PC-3 (cell line): ENCODE measurements at regions not wholly inside any gene's neighbourhood (a gene's known extent, or its start where the extent isn't known, plus 50 kb on each side); places are given as distances from the start of the nearest gene placed in this dataset.

Experiments
- ATAC-seq: fragments of 200-7000 bp; cut with Tn5 transposase; 2 replicates; pipeline ENCODE4 v1.9.1; 2020; ENCODE audit warnings: mild to moderate bottlenecking, moderate library complexity
- BruUV-seq: library from RNA; stranded (reverse); fragments of 400-500 nt; replicated peaks from 2 replicates; lab custom pipeline; 2021; lab: Mats Ljungman, UMichigan
- CTCF ChIA-PET: fragments of 300-600 bp; sonication (Branson Sonifier 250); formaldehyde crosslinking; loops from one replicate; lab custom pipeline; 2022; ENCODE audit warnings: antibody characterized with exemption; lab: Charles Lee
- POLR2A ChIA-PET: fragments of 300-600 bp; sonication (Branson Sonifier 250); formaldehyde crosslinking; loops from one replicate; lab custom pipeline; 2022; ENCODE audit warnings: antibody characterized with exemption; ENCODE audit not compliant: unreplicated experiment; lab: Charles Lee
- DNase-seq: peaks from one replicate; pipeline ENCODE4 v3.0.0-alpha.2; 2015
- H2AFZ ChIP-seq: fragments of 300-600 bp; sonication (generic); 2 replicates; pipeline ENCODE4 v1.6.0; 2016; ENCODE audit warnings: antibody characterized with exemption, low read length
- H3F3A ChIP-seq: fragments of 300-600 bp; sonication (generic); one replicate; pipeline ENCODE4 v1.6.0; 2017; ENCODE audit warnings: antibody characterized with exemption, low read length, control low read depth, mild to moderate bottlenecking; ENCODE audit not compliant: unreplicated experiment
- H3K27ac ChIP-seq: fragments of 300-600 bp; sonication (generic); 2 replicates; pipeline ENCODE4 v1.5.1; 2016; ENCODE audit warnings: mild to moderate bottlenecking, low read length
- H3K27me3 ChIP-seq: fragments of 300-600 bp; sonication (generic); 2 replicates; pipeline ENCODE4 v1.6.1; 2016; ENCODE audit warnings: low read length, mixed read lengths
- H3K36me3 ChIP-seq: fragments of 300-600 bp; sonication (generic); 2 replicates; pipeline ENCODE4 v1.6.1; 2016; ENCODE audit warnings: low read depth, mixed run types, low read length, mixed read lengths
- H3K4me1 ChIP-seq: fragments of 300-600 bp; sonication (generic); 2 replicates; pipeline ENCODE4 v1.5.1; 2016; ENCODE audit warnings: low read length; ENCODE audit not compliant: insufficient read depth
- H3K4me2 ChIP-seq: fragments of 300-600 bp; sonication (generic); 2 replicates; pipeline ENCODE4 v1.6.0; 2016; ENCODE audit warnings: low read length
- H3K4me3 ChIP-seq: fragments of 300-600 bp; sonication (generic); 2 replicates; pipeline ENCODE4 v1.5.1; 2016; ENCODE audit warnings: mild to moderate bottlenecking, low read length, mixed read lengths
- H3K79me2 ChIP-seq: fragments of 300-600 bp; sonication (generic); 2 replicates; pipeline ENCODE4 v1.6.1; 2017; ENCODE audit warnings: low read length, mixed read lengths
- H3K9ac ChIP-seq: fragments of 300-600 bp; sonication (generic); 2 replicates; pipeline ENCODE4 v1.6.0; 2016; ENCODE audit warnings: mild to moderate bottlenecking, low read length
- H3K9me2 ChIP-seq: fragments of 300-600 bp; sonication (generic); replicated peaks from 2 replicates; pipeline ENCODE4 v1.6.1; 2016; ENCODE audit warnings: mixed run types, low read length, mixed read lengths
- H3K9me3 ChIP-seq: fragments of 300-600 bp; sonication (generic); 2 replicates; pipeline ENCODE4 v1.6.1; 2016; ENCODE audit warnings: low read length, mixed read lengths
- H4K20me1 ChIP-seq: fragments of 300-600 bp; sonication (generic); 2 replicates; pipeline ENCODE4 v1.6.1; 2016; ENCODE audit warnings: low read length, mixed read lengths
- EZH2 ChIP-seq: fragments of 300-600 bp; sonication (generic); IDR thresholded peaks from one replicate; pipeline ENCODE4 v1.6.1; 2017; ENCODE audit warnings: antibody characterized with exemption, mild to moderate bottlenecking, low read length; ENCODE audit not compliant: unreplicated experiment
- EZH2phosphoT487 ChIP-seq: fragments of 300-600 bp; sonication (generic); IDR thresholded peaks from 2 replicates; pipeline ENCODE4 v1.6.1; 2018; ENCODE audit warnings: mild to moderate bottlenecking, antibody characterized with exemption, low read length, borderline replicate concordance
- intact Hi-C: fragments of 100-400 bp; cut with micrococcal nuclease; formaldehyde crosslinking; loops from 2 replicates; pipeline ENCODE4 v1.9.0; 2023
- TF ChIP-seq, protein P1 (sequence below): fragments of 300-600 bp; sonication (generic); conservative IDR thresholded peaks from 2 replicates; pipeline ENCODE4 v1.5.1; 2017; ENCODE audit warnings: antibody characterized with exemption, low read depth, mild to moderate bottlenecking, low read length

DNA sequence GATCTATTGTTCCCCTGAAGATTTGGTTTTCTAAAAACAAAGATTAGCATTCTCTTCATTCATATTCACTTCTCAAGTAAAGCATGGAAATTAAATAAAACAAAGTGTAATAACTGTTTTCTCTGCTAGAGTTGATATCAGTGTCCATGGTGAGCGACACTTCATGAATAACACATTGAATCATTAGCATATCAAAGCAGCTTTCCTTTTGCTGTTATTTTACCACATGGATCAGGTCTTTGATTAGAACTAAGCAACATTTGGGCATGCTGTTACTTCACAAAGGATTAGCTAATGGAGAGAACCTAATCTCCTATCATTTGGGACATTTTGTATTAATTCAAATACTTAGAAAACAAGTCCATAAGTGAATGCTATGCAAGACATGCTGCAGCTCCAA, 368.8 kb upstream of the CDH19 start:
- H3K9me3 ChIP-seq, result no peaks in the 10 kb centered on the region
- no peaks in the 10 kb centered on the region for H3K9me2 ChIP-seq
- no peaks in the 10 kb centered on the region for H3F3A ChIP-seq
- H3K9ac ChIP-seq, result no peak overlapping the region
- H3K27ac ChIP-seq, result no peak overlapping the region
- no peak overlapping the region for H3K4me2 ChIP-seq
- BruUV-seq, result no TSS peak
- H3K4me1 ChIP-seq, result no peaks in the 10 kb centered on the region
- intact Hi-C loops, result no loop called here
- H3K79me2 ChIP-seq, result no peaks in the 10 kb centered on the region
- H4K20me1 ChIP-seq, result no peaks in the 10 kb centered on the region
- no peaks in the 10 kb centered on the region for H3K36me3 ChIP-seq
- H3K27me3 ChIP-seq, result no peaks in the 10 kb centered on the region
- H3K4me3 ChIP-seq, result no peak overlapping the region
- TF ChIP-seq EZH2 (no peak), EZH2phosphoT487 (no peak)
- TF ChIP-seq, protein P1, sequence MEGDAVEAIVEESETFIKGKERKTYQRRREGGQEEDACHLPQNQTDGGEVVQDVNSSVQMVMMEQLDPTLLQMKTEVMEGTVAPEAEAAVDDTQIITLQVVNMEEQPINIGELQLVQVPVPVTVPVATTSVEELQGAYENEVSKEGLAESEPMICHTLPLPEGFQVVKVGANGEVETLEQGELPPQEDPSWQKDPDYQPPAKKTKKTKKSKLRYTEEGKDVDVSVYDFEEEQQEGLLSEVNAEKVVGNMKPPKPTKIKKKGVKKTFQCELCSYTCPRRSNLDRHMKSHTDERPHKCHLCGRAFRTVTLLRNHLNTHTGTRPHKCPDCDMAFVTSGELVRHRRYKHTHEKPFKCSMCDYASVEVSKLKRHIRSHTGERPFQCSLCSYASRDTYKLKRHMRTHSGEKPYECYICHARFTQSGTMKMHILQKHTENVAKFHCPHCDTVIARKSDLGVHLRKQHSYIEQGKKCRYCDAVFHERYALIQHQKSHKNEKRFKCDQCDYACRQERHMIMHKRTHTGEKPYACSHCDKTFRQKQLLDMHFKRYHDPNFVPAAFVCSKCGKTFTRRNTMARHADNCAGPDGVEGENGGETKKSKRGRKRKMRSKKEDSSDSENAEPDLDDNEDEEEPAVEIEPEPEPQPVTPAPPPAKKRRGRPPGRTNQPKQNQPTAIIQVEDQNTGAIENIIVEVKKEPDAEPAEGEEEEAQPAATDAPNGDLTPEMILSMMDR, result no peak
- no peak overlapping the region for H2AFZ ChIP-seq
- CTCF ChIA-PET, result no interaction called here
- POLR2A ChIA-PET, result interaction anchor here (0.5 kb wide), 1 partner anchor 42 kb away, joined by 6 read pairs; no protein-coding TSS in a partner anchor
- DNase-seq (no peak), ATAC-seq (no peak)

DNA sequence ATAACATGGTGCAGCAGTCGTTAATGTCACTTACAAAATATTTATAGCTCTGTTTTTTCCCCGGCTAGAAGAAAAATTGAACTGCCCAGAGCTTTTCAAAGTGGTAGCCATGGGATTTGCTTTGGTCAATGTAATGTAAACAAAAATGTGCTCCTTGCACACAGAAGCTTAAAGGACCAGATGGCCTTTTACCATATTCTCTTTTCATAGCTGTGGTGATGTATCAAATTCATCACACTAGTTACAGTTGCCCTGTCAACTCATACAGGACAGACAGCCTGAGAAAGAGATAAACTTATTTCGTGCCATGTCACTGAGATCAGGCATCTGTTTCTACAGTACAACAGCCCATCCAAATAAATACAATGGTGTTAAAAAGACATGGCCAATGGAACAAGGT, 368.1 kb upstream of the CDH19 start:
- ChIA-PET CTCF (no interaction called here), POLR2A (no interaction called here)
- no peaks in the 10 kb centered on the region for H3K36me3 ChIP-seq
- no peaks in the 10 kb centered on the region for H3K9me2 ChIP-seq
- DNase-seq (no peak), ATAC-seq (no peak)
- H2AFZ ChIP-seq, result no peak overlapping the region
- H3K9ac ChIP-seq, result no peak overlapping the region
- no peaks in the 10 kb centered on the region for H3K9me3 ChIP-seq
- H3F3A ChIP-seq, result no peaks in the 10 kb centered on the region
- no peaks in the 10 kb centered on the region for H3K27me3 ChIP-seq
- no peak overlapping the region for H3K27ac ChIP-seq
- TF ChIP-seq, protein P1, result no peak
- no peak for TF ChIP-seq EZH2
- no peak for TF ChIP-seq EZH2phosphoT487
- no peaks in the 10 kb centered on the region for H3K4me1 ChIP-seq
- H3K4me3 ChIP-seq, result no peak overlapping the region
- H3K79me2 ChIP-seq, result no peaks in the 10 kb centered on the region
- intact Hi-C loops, result no loop called here
- no TSS peak for BruUV-seq
- no peak overlapping the region for H3K4me2 ChIP-seq
- H4K20me1 ChIP-seq, result no peaks in the 10 kb centered on the region

DNA sequence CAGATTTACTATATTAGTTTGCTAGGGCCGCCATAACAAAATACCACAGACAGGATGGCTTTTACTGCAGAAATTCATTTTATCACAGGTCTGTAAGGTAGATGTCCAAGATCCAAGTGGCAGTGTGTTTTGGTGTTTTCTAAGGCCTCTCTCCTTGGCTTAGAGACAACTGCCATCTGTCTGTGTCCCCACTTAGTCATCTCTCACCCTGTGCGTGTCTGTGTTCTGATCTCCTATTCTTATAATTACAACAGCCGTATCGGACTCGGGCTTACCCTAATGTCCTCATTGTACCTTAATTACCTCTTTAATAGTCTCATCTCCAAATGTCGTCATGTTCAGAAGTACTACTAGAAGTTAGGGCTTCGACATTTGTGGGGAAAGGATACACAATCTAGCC, 362.3 kb upstream of the CDH19 start:
- CTCF ChIA-PET, result no interaction called here
- BruUV-seq, result no TSS peak
- intact Hi-C loops, result no loop called here

More for the DNA sequence above, 362.3 kb upstream of the CDH19 start:
- Histone ChIP-seq H3K27me3 (no peaks in the 10 kb centered on the region), H3K4me1 (no peaks in the 10 kb centered on the region), H3K4me2 (no peak overlapping the region), H3K79me2 (no peaks in the 10 kb centered on the region), H3K9ac (no peak overlapping the region), H2AFZ (no peak overlapping the region), H4K20me1 (no peaks in the 10 kb centered on the region), H3K9me2 (no peaks in the 10 kb centered on the region), H3F3A (no peaks in the 10 kb centered on the region), H3K36me3 (no peaks in the 10 kb centered on the region), H3K4me3 (no peak overlapping the region), H3K9me3 (no peaks in the 10 kb centered on the region), H3K27ac (no peak overlapping the region)
- ATAC-seq, result no peak
- POLR2A ChIA-PET, result no interaction called here
- TF ChIP-seq EZH2 (no peak), EZH2phosphoT487 (no peak)
- no peak for DNase-seq
